Dermis blood vessel endothelial cell (primary cell): ENCODE measurements at regions not wholly inside any gene's neighbourhood (a gene's known extent, or its start where the extent isn't known, plus 50 kb on each side); places are given as distances from the start of the nearest gene placed in this dataset.

ENCODE experiments used
- DNase-seq: peaks from one replicate; pipeline ENCODE4 v3.0.0; 2010

- no peak for DNase-seq
These were observed 51.0 kb upstream of the VEGFC start for GRCh38 chr4:176843710-176844109.

GRCh38 chr4:176844448-176844847 lies 51.7 kb upstream of the VEGFC start:
- no peak for DNase-seq

GRCh38 chr4:176845636-176846035 lies 52.9 kb upstream of the VEGFC start:
- no peak for DNase-seq

GRCh38 chr4:176849076-176849475 lies 56.4 kb upstream of the VEGFC start:
- no peak for DNase-seq

GRCh38 chr4:176850436-176850835 lies 57.7 kb upstream of the VEGFC start:
- no peak for DNase-seq

GRCh38 chr4:176856421-176856820 lies 63.7 kb upstream of the VEGFC start:
- no peak for DNase-seq

GRCh38 chr4:176858839-176859238 lies 66.1 kb upstream of the VEGFC start:
- no peak for DNase-seq

GRCh38 chr4:176864238-176864637 lies 71.5 kb upstream of the VEGFC start:
- no peak for DNase-seq

- no peak for DNase-seq
These were observed 76.0 kb upstream of the VEGFC start for GRCh38 chr4:176868676-176869075.

GRCh38 chr4:176872461-176872860 lies 79.7 kb upstream of the VEGFC start:
- DNase-seq: no peak

- DNase-seq: no peak
These were observed 82.2 kb upstream of the VEGFC start for GRCh38 chr4:176874721-176875445.

GRCh38 chr4:176875446-176875930 lies 82.8 kb upstream of the VEGFC start:
- DNase-seq: no peak

- no peak for DNase-seq
These were observed 86.8 kb upstream of the VEGFC start for GRCh38 chr4:176879380-176880116.

GRCh38 chr4:176882206-176882605 lies 89.5 kb upstream of the VEGFC start:
- peak; percentile 50 for DNase-seq

- DNase-seq: peak; percentile 47
These were observed 90.4 kb upstream of the VEGFC start for GRCh38 chr4:176883108-176883550.

GRCh38 chr4:176883681-176884418 lies 91.1 kb upstream of the VEGFC start:
- DNase-seq: peak; percentile 53

GRCh38 chr4:176885224-176885623 lies 92.5 kb upstream of the VEGFC start:
- DNase-seq: no peak

- no peak for DNase-seq
These were observed 93.4 kb upstream of the VEGFC start for GRCh38 chr4:176886135-176886534.

- DNase-seq: no peak
These were observed 97.1 kb upstream of the VEGFC start for GRCh38 chr4:176889776-176890175.

GRCh38 chr4:176894498-176894897 lies 101.8 kb upstream of the VEGFC start:
- DNase-seq: no peak

- DNase-seq: no peak
These were observed 103.5 kb upstream of the VEGFC start for GRCh38 chr4:176896211-176896610.

- DNase-seq: no peak
These were observed 104.5 kb upstream of the VEGFC start for GRCh38 chr4:176897226-176897625.

- no peak for DNase-seq
These were observed 106.1 kb upstream of the VEGFC start for GRCh38 chr4:176898791-176899190.
